AG10803 (cell line): ENCODE measurements at regions not wholly inside any gene's neighbourhood (a gene's known extent, or its start where the extent isn't known, plus 50 kb on each side); places are given as distances from the start of the nearest gene placed in this dataset.

ENCODE experiments used
- DNase-seq: peaks from one replicate; pipeline ENCODE4 v3.0.0; 2010; ENCODE audit warnings: low read depth
- H3K4me3 ChIP-seq: 2 replicates; pipeline ENCODE4 v1.5.1; 2011; ENCODE audit warnings: mild to moderate bottlenecking, low read length, control low read depth
- CTCF ChIP-seq: conservative IDR thresholded peaks from 2 replicates; pipeline ENCODE4 v1.5.1; 2011; ENCODE audit warnings: mild to moderate bottlenecking, low read length, control low read depth, inconsistent platforms

- no peak for TF ChIP-seq CTCF
- H3K4me3 ChIP-seq, result no peak overlapping the region
- DNase-seq, result no peak
Observed at GRCh38 chr12:132400011-132400641, 70.7 kb upstream of the GALNT9 start.

- no peak for DNase-seq
- TF ChIP-seq CTCF, result no peak
- H3K4me3 ChIP-seq, result no peak overlapping the region
Observed at GRCh38 chr12:132399092-132400010, 70.0 kb upstream of the GALNT9 start.

- no peak for TF ChIP-seq CTCF
- H3K4me3 ChIP-seq, result no peak overlapping the region
- DNase-seq, result no peak
Observed at GRCh38 chr12:132398386-132398991, 69.1 kb upstream of the GALNT9 start.

- H3K4me3 ChIP-seq, result no peak overlapping the region
- no peak for TF ChIP-seq CTCF
- DNase-seq, result no peak
Observed at GRCh38 chr12:132397934-132398385, 68.6 kb upstream of the GALNT9 start.

- TF ChIP-seq CTCF, result no peak
- DNase-seq, result no peak
- no peak overlapping the region for H3K4me3 ChIP-seq
Observed at GRCh38 chr12:132397152-132397933, 68.0 kb upstream of the GALNT9 start.

- no peak for TF ChIP-seq CTCF
- no peak for DNase-seq
- no peak overlapping the region for H3K4me3 ChIP-seq
Observed at GRCh38 chr12:132396657-132397056, 67.3 kb upstream of the GALNT9 start.
